GM13977 (cell line): ENCODE measurements at regions not wholly inside any gene's neighbourhood (a gene's known extent, or its start where the extent isn't known, plus 50 kb on each side); places are given as distances from the start of the nearest gene placed in this dataset.

Experiments
- DNase-seq: peaks from one replicate; pipeline ENCODE4 v3.0.0; 2012; ENCODE audit warnings: low spot score
- CTCF ChIP-seq: IDR thresholded peaks from 2 replicates; pipeline ENCODE4 v1.5.1; 2012; ENCODE audit warnings: mild to moderate bottlenecking, control low read depth; ENCODE audit not compliant: insufficient read depth; ENCODE audit errors: extremely low read depth, missing control alignments
- in situ Hi-C: fragments of 300-500 bp; cut with MboI; formaldehyde crosslinking; loops from one replicate; pipeline ENCODE4 v1.12.0; 2022; ENCODE audit warnings: low sequenced_read_pairs, low pct_unique_long_range_greater_than_20kb, mixed read lengths, inconsistent platforms; ENCODE audit not compliant: unreplicated experiment

DNA sequence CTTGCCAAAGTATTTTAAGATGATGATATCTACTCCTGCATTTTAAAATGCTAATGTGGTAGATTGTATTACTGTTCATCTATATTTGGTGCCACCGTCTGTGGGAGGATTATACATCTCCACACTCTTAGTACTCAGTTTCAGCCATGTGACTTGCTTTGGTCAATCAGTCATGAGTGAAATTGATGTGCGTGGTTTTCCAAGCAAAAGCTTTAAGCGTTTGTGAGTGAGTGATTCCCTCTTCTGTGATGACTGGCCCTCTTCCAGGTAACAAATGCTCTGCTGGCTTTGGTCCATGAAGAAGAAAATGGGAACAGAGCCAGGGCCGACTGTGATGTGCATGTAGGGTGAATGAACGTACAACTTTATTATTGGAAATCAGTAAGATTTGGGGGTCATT, 330.4 kb downstream of the LPIN1 start:
- in situ Hi-C loops, result no loop called here
- TF ChIP-seq CTCF, result no peak
- no peak for DNase-seq

GRCh38 chr2:12080360-12080759, 333.9 kb downstream of the LPIN1 start:
- no peak for DNase-seq
- in situ Hi-C loops, result no loop called here
- no peak for TF ChIP-seq CTCF

- in situ Hi-C loops, result no loop called here
- TF ChIP-seq CTCF, result no peak
- no peak for DNase-seq
These were observed 335.2 kb downstream of the LPIN1 start for GRCh38 chr2:12081481-12082210.

GRCh38 chr2:12083081-12083581, 336.7 kb downstream of the LPIN1 start:
- in situ Hi-C loops, result no loop called here
- no peak for TF ChIP-seq CTCF
- no peak for DNase-seq

GRCh38 chr2:12083713-12084419, 337.4 kb downstream of the LPIN1 start:
- in situ Hi-C loops, result no loop called here
- TF ChIP-seq CTCF, result no peak
- no peak for DNase-seq

GRCh38 chr2:12087175-12087574, 340.7 kb downstream of the LPIN1 start:
- TF ChIP-seq CTCF, result no peak
- in situ Hi-C loops, result no loop called here
- no peak for DNase-seq
